Tibial artery (tissue), 4 donors: ENCODE measurements at regions not wholly inside any gene's neighbourhood (a gene's known extent, or its start where the extent isn't known, plus 50 kb on each side); places are given as distances from the start of the nearest gene placed in this dataset.

Source experiments
- DNase-seq, 2 donors: peaks; one replicate each; pipeline ENCODE4 v3.0.0-alpha.2; 2019
- H3K27ac ChIP-seq, 2 donors: fragments of 200-600 bp; sonication (generic) in 1 of 2; 1 replicate in 1 of 2; 2 replicates in 1 of 2; pipeline ENCODE4 v1.5.1; 2018 to 2019; ENCODE audit warnings: mild to moderate bottlenecking in 1 of 2
- H3K27me3 ChIP-seq, 2 donors: fragments of 200-600 bp; sonication (generic) in 1 of 2; one replicate each; pipeline versions ENCODE4 v1.5.1 to v1.6.0; 2016 to 2019
- H3K36me3 ChIP-seq, 3 donors: fragments of 200-600 bp; sonication (generic) in 2 of 3; one replicate each; pipeline ENCODE4 v1.5.1; 2016 to 2019; ENCODE audit warnings: mild to moderate bottlenecking in 2 of 3
- H3K4me1 ChIP-seq, 4 donors: fragments of 200-600 bp; sonication (generic) in 2 of 4; 1 replicate in 3 of 4; 2 replicates in 1 of 4; pipeline ENCODE4 v1.5.1; 2016 to 2019
- H3K4me3 ChIP-seq, 2 donors: fragments of 200-600 bp; sonication (generic) in 1 of 2; 1 replicate in 1 of 2; 2 replicates in 1 of 2; pipeline ENCODE4 v1.5.1; 2018 to 2019; ENCODE audit warnings: mild to moderate bottlenecking in 2 of 2
- H3K9me3 ChIP-seq, 3 donors: fragments of 200-600 bp; sonication (generic) in 1 of 3; one replicate each; pipeline ENCODE4 v1.5.1; 2016 to 2019
- intact Hi-C: fragments of 100-400 bp; cut with DNase I; formaldehyde crosslinking; loops from one replicate; pipeline ENCODE4 v1.15.0; 2023; ENCODE audit warnings: low total_unique reads
- TF ChIP-seq, protein P1 (sequence below), 2 experiments: fragments of 200-600 bp in 1 of 2; fragments of 450-650 bp in 1 of 2; IDR thresholded peaks; one replicate each; pipeline ENCODE4 v1.5.1; 2017 to 2019; ENCODE audit warnings: antibody characterized with exemption in 2 of 2, mild to moderate bottlenecking in 1 of 2, moderate library complexity in 1 of 2

DNA sequence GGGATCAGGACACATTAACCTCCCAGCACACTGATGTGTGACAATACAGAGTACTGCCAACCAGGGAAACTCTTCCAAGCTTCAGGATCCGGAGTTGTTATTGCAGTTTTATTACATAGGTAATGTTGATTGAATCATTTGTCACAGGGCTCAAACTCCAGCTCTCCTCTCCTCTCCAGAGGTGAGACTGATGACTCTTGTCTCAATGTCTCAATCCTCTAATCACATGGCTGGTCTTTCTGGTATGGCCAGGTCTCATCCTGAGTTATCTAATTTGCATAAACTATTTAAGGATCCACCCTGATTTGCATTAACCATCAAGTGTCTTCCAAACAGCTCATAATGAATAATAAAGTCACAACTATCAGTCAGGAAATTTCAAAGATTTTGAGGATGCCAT lies 522.6 kb upstream of the PCDH9 start:
- DNase-seq: no peak
- Histone ChIP-seq H3K9me3 (no peaks in the 10 kb centered on the region), H3K27ac (no peak overlapping the region), H3K4me1 (no peaks in the 10 kb centered on the region), H3K27me3 (no peaks in the 10 kb centered on the region), H3K4me3 (no peak overlapping the region), H3K36me3 (no peaks in the 10 kb centered on the region)
- TF ChIP-seq, protein P1, sequence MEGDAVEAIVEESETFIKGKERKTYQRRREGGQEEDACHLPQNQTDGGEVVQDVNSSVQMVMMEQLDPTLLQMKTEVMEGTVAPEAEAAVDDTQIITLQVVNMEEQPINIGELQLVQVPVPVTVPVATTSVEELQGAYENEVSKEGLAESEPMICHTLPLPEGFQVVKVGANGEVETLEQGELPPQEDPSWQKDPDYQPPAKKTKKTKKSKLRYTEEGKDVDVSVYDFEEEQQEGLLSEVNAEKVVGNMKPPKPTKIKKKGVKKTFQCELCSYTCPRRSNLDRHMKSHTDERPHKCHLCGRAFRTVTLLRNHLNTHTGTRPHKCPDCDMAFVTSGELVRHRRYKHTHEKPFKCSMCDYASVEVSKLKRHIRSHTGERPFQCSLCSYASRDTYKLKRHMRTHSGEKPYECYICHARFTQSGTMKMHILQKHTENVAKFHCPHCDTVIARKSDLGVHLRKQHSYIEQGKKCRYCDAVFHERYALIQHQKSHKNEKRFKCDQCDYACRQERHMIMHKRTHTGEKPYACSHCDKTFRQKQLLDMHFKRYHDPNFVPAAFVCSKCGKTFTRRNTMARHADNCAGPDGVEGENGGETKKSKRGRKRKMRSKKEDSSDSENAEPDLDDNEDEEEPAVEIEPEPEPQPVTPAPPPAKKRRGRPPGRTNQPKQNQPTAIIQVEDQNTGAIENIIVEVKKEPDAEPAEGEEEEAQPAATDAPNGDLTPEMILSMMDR (IDR thresholded peaks at IDR 0.05): no peak
- intact Hi-C loops: no loop called here

- no peaks in the 10 kb centered on the region for H3K4me1 ChIP-seq
- no peak overlapping the region for H3K27ac ChIP-seq
- TF ChIP-seq, protein P1 (IDR thresholded peaks at IDR 0.05): no peak
- no peak overlapping the region for H3K4me3 ChIP-seq
- no peaks in the 10 kb centered on the region for H3K36me3 ChIP-seq
- H3K27me3 ChIP-seq: no peaks in the 10 kb centered on the region
- no peaks in the 10 kb centered on the region for H3K9me3 ChIP-seq
- DNase-seq: no peak
- intact Hi-C loops: no loop called here
Observed at GRCh38 chr13:67742478-67742877, 512.3 kb upstream of the PCDH9 start.

DNA sequence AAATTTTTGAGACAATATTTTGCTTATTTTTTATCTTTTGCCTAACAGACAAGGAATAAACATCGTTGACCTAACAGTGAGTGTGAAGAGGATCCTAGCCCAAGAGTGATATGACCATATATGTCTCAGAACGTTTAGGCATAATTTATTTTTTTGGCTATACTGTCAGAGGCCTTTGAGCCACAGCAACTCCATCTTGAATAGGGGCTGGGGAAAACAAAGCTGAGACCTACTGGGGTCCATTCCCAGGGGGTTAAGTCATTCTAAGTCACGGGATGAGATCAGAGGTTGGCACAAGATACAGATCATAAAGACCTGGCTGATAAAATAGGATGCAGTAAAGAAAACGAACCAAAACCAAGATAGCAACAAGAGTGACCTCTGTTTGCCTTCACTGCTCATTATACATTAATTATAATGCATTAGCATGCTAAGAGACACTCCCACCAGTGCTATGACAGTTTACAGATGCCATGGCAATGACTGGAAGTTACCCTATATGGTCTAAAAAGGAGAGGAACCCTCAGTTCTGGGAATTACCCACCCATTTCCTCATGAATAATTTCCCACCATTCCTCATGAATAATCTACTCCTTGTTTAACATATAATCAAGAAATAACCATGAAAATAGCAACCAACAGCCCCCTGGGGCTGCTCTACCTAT lies 510.9 kb upstream of the PCDH9 start:
- Histone ChIP-seq H3K9me3 (no peaks in the 10 kb centered on the region), H3K36me3 (no peaks in the 10 kb centered on the region), H3K4me3 (no peak overlapping the region), H3K27me3 (no peaks in the 10 kb centered on the region), H3K27ac (no peak overlapping the region), H3K4me1 (no peaks in the 10 kb centered on the region)
- intact Hi-C loops: no loop called here
- DNase-seq: no peak
- TF ChIP-seq, protein P1 (IDR thresholded peaks at IDR 0.05): no peak

DNA sequence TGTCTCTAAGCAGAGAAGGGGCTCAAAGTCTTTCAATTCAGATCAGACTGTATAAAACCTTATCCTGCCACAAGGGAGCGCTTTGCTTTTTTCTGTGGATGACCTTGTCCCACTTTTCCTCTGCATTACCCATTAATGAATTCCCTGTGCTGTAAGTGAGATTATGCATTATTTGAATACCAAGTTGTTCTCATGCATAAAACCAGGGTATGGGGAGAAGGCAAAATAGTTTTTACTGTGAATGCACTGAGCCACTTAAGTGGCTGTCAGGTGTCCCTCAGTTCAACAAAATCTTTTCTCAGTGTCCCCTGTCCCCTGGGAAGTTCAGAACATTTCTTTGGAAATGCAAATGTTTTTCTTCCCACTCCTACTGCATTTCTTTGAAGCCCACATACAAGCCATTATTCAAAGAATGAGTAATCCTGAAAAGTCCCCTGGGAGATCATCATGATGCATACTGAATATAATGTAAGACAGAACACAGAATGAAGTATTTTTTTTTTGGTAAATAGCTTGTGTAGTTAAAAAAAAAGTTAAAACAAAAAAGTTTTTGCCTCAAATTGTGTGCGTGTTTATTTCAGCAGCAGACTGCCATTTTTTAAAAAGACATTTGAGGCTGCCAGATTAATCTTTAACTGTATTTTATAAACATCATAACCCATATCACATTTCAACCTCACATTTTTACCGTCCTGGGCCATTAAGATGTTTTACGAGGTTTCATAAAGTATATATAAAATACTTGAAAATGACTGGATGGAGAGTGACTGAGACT lies 506.7 kb upstream of the PCDH9 start:
- H3K4me1 ChIP-seq: no peaks in the 10 kb centered on the region
- no peaks in the 10 kb centered on the region for H3K9me3 ChIP-seq
- H3K27me3 ChIP-seq: no peaks in the 10 kb centered on the region
- TF ChIP-seq, protein P1 (IDR thresholded peaks at IDR 0.05): no peak
- intact Hi-C loops: no loop called here
- no peak for DNase-seq
- no peaks in the 10 kb centered on the region for H3K36me3 ChIP-seq
- no peak overlapping the region for H3K27ac ChIP-seq
- no peak overlapping the region for H3K4me3 ChIP-seq

DNA sequence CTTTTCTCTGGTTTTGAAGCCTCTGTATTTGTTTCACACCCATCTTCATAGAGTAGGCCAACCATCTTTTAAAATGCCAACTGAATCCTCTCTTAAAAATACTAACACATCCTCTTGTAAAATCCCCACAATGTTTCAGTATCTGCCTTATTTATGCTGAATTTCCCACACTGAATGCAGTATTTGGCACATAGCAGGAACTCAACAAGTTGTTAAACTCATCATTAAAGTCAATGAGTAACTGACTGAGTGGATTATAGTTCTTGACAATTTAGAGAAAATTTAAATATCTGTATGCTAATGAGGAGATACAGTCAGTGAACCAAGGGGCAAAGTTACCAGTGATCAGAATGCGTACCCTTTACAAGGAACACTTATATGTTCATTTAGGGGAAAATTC lies 505.5 kb upstream of the PCDH9 start:
- intact Hi-C loops: no loop called here
- no peaks in the 10 kb centered on the region for H3K4me1 ChIP-seq
- H3K4me3 ChIP-seq: no peak overlapping the region
- TF ChIP-seq, protein P1 (IDR thresholded peaks at IDR 0.05): no peak
- no peak for DNase-seq
- H3K27ac ChIP-seq: no peak overlapping the region
- no peaks in the 10 kb centered on the region for H3K9me3 ChIP-seq
- H3K27me3 ChIP-seq: no peaks in the 10 kb centered on the region
- H3K36me3 ChIP-seq: no peaks in the 10 kb centered on the region
